T-helper 2 cell (primary cell): ENCODE measurements at regions not wholly inside any gene's neighbourhood (a gene's known extent, or its start where the extent isn't known, plus 50 kb on each side); places are given as distances from the start of the nearest gene placed in this dataset.

Source experiments
- DNase-seq, 5 experiments: peaks; one replicate each; pipeline versions ENCODE4 v3.0.0 to v3.0.0-alpha.2; 2012 to 2022

GRCh38 chr2:221263573-221263972 lies 308.5 kb downstream of the EPHA4 start:
- no peak for DNase-seq

GRCh38 chr2:221264318-221264717 lies 307.8 kb downstream of the EPHA4 start:
- DNase-seq: no peak

GRCh38 chr2:221267773-221268425 lies 304.2 kb downstream of the EPHA4 start:
- DNase-seq: no peak

- no peak for DNase-seq
These were observed 303.5 kb downstream of the EPHA4 start for GRCh38 chr2:221268631-221269030.

- DNase-seq: no peak
These were observed 301.3 kb downstream of the EPHA4 start for GRCh38 chr2:221270806-221271205.

GRCh38 chr2:221272729-221273128 lies 299.4 kb downstream of the EPHA4 start:
- DNase-seq: no peak

- DNase-seq: no peak
These were observed 296.1 kb downstream of the EPHA4 start for GRCh38 chr2:221276033-221276432.

- DNase-seq: no peak
These were observed 295.5 kb downstream of the EPHA4 start for GRCh38 chr2:221276601-221277000.

- no peak for DNase-seq
These were observed 289.7 kb downstream of the EPHA4 start for GRCh38 chr2:221282386-221282785.

GRCh38 chr2:221283896-221284545 lies 288.1 kb downstream of the EPHA4 start:
- DNase-seq: no peak

- no peak for DNase-seq
These were observed 287.0 kb downstream of the EPHA4 start for GRCh38 chr2:221285148-221285547.

GRCh38 chr2:221286406-221286805 lies 285.7 kb downstream of the EPHA4 start:
- no peak for DNase-seq

- no peak for DNase-seq
These were observed 282.7 kb downstream of the EPHA4 start for GRCh38 chr2:221289389-221289788.

GRCh38 chr2:221289846-221290245 lies 282.3 kb downstream of the EPHA4 start:
- DNase-seq: no peak

GRCh38 chr2:221293949-221294742 lies 278.0 kb downstream of the EPHA4 start:
- DNase-seq: no peak

GRCh38 chr2:221304916-221305315 lies 267.2 kb downstream of the EPHA4 start:
- DNase-seq: no peak

- DNase-seq: no peak
These were observed 263.5 kb downstream of the EPHA4 start for GRCh38 chr2:221308507-221309066.

GRCh38 chr2:221309892-221310583 lies 262.1 kb downstream of the EPHA4 start:
- no peak for DNase-seq

- DNase-seq: no peak
These were observed 261.4 kb downstream of the EPHA4 start for GRCh38 chr2:221310730-221311129.

- no peak for DNase-seq
These were observed 259.5 kb downstream of the EPHA4 start for GRCh38 chr2:221312634-221313033.

- no peak for DNase-seq
These were observed 257.3 kb downstream of the EPHA4 start for GRCh38 chr2:221314786-221315185.

- DNase-seq: no peak
These were observed 253.6 kb downstream of the EPHA4 start for GRCh38 chr2:221318376-221319130.
